HG03175 (cell line): ENCODE measurements at regions not wholly inside any gene's neighbourhood (a gene's known extent, or its start where the extent isn't known, plus 50 kb on each side); places are given as distances from the start of the nearest gene placed in this dataset.

Experiments
- ATAC-seq: cut with Tn5 transposase; IDR thresholded peaks from one replicate; pipeline ENCODE4 v1.9.1; 2021; ENCODE audit warnings: mild to moderate bottlenecking, moderate library complexity; ENCODE audit not compliant: unreplicated experiment

- ATAC-seq = no peak
Observed at GRCh38 chr18:73966954-73967353, 180.7 kb downstream of the FBXO15 start.

DNA sequence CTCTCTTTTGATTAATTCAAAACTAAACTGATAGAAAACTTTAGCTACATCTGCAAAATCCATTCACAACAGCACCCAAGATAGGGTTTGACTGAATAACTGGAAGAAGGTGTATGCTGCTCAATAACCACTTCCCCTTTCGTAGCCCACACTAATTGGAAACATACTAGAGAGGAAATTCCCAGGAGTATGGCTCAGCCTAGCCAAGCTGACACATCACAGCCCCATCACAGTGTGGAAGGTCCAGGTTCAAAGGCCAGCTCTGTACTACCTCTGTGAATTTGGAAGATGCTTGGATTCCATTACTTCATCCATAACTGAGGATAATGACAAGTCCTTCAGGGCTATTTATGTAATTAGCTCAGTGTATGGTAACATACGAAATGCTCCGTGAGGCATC is 185.4 kb downstream of the FBXO15 start:
- no peak for ATAC-seq

DNA sequence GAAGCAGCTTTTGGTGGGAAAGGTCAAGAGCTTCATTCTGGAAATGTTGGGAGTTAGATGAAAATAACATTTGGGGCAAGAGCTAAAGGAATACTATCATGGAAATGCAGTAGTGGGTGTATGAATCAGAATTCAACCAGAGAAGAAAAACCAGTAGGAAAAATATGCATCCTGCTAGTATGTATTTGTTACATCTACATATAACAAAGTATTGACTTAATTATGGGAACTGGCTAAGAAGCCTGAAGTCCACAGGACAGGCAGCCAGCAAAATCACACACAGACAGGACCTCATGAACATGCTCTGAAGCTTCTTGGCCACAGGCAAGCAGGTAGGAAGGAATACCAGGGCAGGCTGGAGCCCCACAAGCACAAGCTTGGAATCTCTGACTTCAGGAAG is 185.8 kb downstream of the FBXO15 start:
- ATAC-seq = no peak

DNA sequence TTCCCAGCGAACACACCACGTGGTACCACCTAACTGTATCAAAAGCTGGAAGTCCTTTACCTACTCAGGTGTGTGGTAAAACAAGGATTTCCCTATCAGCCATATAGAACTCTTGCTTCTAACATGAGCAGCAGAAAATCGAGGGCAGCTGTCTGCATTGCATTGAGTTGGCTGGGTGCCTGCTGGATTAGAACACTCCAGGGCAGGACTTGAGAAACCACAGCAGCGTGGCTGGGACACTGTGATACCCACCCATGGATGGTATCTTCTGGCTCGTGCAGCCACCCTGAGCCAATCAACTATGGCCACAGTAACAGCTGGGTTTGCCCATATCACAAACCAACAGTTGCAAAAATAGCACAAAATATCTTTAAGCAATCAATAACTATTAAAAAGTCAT is 188.3 kb downstream of the FBXO15 start:
- no peak for ATAC-seq

GRCh38 chr18:73954268-73954667 is 193.4 kb downstream of the FBXO15 start:
- ATAC-seq = no peak

- no peak for ATAC-seq
Observed at GRCh38 chr18:73952296-73952946, 195.2 kb downstream of the FBXO15 start.

DNA sequence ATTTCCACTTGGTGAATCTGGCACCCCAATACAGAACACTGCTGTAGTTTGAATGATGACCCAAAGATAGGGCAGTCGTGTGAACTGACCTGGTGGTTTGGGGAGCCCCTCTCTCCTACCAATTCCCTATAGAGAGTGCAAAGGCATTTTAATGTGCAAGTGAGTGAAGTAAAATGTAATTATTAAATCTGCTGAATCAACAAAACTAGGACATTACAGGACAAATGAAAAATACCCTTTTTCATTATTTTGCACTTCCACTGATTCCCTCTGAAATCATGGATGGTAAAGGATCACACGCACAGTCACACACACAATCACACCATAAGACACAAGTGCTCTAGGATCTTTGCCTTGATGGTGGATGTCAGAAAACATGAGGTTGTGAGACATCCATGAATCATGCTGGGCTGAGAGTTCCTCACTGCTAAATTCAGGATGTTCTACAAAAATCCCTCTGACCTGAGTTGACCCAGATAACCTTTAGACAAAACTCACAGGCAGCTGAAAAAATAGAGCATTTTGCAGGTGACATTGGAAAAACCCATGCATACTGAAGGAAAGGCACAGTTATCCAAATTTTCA is 197.4 kb downstream of the FBXO15 start:
- no peak for ATAC-seq

DNA sequence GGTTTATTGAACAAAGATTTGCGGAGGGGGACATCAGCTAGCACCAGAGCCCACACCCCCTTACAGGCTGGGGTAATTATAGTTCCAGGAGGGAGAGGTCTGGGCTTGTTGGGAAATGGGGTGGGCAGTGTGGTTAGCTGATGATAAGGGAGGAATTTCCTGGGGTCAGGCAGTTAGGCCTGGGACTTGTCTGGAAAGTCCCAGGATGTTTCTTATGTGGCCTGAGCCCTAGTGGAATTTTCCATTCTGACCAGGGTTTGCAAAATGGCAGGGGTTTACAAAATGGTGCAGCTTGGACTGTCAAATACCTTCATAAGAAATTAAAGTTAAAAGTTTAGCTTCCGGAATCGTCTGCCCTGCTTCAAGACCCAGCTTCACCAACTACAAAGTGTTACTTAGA is 199.1 kb downstream of the FBXO15 start:
- ATAC-seq = no peak

DNA sequence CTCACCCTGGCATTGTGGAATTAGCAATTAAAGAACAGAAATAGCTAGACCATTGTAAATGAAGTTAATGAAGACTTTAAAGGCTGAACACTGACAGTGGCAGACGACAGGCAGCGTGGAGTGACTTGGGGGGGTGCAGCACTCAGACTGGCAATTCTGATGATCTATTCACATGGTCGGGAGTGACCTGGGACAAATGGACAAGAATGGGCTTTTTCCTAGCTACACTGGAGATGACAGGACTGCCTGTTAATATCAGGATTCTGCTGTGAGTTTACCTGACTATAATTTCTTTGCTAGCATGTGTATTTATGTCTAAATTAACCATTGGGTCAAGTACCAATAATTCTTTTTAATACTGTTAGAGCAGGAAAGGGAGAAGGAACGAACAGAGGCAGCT is 199.6 kb downstream of the FBXO15 start:
- ATAC-seq = no peak

GRCh38 chr18:73947180-73947921 is 200.3 kb downstream of the FBXO15 start:
- ATAC-seq = no peak

GRCh38 chr18:73945130-73945792 is 202.4 kb downstream of the FBXO15 start:
- no peak for ATAC-seq

DNA sequence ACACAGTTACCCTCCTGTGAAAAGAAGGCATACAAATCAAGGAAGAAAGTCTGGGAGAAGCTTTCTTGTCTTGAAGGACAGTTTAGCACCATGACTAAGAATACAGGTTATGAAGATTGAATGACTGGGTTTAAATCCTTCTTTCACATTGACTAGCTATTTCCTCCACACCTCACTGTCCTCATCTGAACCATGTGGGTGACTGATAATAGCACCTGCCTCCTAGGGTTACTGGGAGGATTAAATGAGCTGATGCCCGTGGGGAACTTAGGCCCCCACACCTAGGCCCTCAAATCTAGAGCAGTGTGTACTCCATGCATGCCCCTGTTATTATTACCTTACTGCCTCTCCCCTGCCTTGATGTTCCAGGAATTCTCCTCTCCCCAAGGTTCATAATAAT is 202.9 kb downstream of the FBXO15 start:
- ATAC-seq = no peak

DNA sequence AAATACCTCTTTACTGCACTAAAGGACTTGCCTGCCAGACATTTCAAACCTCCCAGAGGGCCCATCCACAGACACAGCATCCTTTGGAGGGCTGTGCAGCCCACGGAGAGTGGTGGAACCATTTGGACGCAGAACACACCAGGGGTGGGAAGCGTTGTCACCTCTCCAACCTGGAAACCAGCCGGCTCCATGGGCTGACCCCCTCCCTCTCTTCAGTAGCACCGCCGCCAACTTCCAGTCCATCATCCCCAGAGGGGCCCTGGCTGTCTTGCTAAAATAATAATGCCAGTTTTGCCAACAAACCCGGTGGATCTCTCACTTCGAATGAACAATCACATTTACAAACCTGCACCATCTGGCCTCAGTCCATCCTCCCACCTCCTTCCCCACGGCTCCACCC is 203.9 kb downstream of the FBXO15 start:
- ATAC-seq = no peak

DNA sequence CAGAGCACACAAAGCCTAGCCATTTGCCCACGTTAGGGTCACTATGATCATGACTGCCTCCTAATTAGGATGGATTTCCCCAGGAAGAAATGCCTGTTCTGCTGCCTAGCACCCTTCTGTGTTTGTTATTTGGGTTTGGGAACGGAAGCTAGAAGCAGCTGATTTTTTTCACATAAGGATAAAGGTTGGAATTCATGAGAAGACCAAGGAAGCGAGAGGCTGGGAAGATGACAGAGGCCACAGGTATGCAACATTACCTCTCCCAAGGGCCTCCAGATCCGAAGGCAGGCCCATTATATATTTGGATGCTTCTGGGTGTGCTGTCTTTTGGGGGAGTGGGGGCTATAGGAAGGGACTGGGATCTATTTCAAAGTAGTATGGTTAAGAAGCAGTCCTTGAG is 204.7 kb downstream of the FBXO15 start:
- ATAC-seq = no peak

DNA sequence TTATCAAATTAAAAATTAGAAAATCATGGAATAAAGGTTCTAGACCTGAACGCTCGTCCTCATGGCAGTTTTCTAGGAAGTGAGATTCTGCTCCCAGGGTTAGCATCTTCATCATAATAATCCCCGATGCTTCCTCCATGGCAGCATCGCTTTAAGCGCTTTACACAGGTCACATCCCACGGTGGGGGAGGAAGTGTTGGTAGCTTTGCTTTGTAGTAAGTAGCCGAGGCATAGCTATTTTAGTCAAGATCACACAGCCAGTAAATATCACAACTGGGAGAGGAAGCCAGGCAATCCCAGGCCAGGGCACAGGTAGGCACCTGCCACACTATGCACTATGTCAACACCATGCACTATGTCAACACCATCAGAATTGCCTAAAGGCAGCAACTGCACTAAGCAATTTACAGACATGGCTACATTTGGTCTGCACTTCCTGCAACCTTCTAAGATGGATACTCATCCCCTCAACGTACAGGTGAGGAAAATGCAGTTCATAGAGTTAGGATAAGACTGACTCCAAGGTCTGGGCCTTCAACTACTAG is 205.5 kb downstream of the FBXO15 start:
- no peak for ATAC-seq

DNA sequence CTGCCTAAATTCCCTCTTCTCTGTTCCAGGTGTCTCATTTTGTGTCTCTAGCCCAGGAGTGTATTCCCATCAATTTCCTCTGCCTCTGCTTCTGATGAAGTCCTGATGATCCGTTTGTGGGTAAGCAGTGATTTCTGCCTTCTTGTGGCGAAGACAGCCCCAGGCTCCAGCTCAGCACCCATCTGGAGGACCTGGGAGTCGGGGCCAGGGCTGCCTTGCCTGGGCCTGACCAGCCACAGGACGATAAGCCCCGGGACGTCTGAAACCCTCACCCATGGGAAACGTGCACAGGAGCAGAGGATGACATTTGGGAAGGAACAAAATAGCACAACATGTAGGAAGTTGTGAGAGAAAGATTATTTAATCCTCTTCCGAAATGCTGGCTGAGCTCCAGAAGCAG is 206.9 kb downstream of the FBXO15 start:
- no peak for ATAC-seq

GRCh38 chr18:73939391-73939790 is 208.2 kb downstream of the FBXO15 start:
- no peak for ATAC-seq

DNA sequence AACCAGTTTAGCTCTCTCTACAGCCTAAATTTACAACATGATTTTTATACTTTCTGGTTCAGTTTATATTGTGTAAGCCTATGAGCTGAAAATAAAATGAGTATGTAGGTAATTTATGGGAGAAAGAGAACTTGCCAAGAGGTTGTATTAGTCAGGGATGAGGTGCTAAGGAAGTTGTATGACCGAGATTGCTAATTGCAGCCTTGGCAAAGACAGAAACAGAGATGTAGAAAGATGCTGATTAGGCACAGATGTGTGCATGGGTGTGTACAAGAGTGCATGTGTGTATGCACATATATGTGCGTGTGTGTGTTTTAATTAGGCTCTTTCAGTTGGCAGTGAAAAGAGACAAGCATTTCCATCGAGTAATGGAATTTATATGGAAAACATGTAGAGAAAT is 213.9 kb downstream of the FBXO15 start:
- no peak for ATAC-seq

GRCh38 chr18:73932976-73933375 is 214.7 kb downstream of the FBXO15 start:
- no peak for ATAC-seq

DNA sequence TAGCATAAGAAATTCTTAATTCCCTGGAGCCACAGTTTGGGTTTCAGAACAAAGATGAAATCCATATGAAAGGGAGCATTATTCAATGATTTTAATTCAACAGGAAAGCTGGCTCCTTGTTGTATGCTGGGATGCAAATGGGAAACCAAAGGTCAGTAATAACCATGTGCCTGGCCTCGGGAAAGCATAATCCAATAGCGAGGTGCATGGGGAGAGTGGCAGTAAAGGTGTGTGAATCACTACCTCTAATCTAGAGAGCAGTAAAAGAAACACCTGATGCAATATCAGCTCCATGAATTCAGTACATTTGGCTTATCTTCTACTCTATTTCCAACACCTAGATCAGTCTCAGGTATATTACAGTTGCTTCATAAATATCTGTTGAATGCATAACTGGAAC is 220.1 kb downstream of the FBXO15 start:
- ATAC-seq = no peak

DNA sequence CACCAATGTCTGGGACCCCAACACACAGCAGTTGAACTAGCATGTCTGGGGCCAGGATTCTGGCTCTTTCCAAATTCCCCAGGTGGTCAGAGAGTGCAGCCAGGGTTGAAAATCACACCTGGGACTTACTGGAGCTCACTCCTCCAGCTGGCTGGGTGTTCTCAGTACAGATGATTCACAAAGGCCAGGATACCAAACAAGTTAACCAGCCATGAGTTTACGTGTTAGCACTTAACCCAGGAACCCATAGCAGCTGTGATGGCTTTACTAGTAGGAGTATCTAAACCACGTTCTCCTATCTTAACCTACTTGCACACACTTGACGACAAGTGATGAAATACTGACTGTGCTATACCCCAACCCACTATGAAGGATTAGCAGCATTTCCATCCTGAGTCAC is 222.8 kb downstream of the FBXO15 start:
- ATAC-seq = no peak

DNA sequence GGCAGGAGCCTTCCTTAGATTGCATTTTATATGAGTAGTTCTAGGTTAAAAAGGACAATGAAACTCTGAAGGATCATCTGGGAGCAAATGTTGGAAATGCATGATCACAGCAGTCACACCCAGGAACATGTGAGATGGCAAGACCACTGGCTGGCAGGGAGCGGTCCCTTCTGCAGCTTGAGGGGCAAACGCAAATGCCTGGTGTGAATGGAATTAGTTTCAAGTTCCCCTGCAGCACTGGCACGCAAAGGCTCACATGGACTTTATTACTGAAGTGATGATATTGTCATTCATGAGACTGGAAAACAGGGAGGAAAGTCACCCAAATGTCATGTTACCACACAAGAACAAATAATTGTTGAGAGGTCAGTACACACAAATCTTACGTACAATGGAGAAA is 223.3 kb downstream of the FBXO15 start:
- ATAC-seq = no peak
